HEK293 (cell line): ENCODE measurements at regions not wholly inside any gene's neighbourhood (a gene's known extent, or its start where the extent isn't known, plus 50 kb on each side); places are given as distances from the start of the nearest gene placed in this dataset.

Experiments used
- CTCF ChIA-PET: fragments of 350-600 bp; formaldehyde crosslinking; extraction: SDS; loops from one replicate; lab custom pipeline; 2021; ENCODE audit warnings: antibody characterized with exemption; lab: Yijun Ruan, JAX
- POLR2A ChIA-PET: fragments of 300-600 bp; formaldehyde crosslinking; extraction: SDS; loops from one replicate; lab custom pipeline; 2020; ENCODE audit warnings: antibody characterized with exemption, inconsistent platforms; lab: Yijun Ruan, JAX
- H3K27ac ChIP-seq: fragments of 200-500 bp; sonication (Bioruptor generic); 2 replicates; pipeline ENCODE4 v1.5.1; 2014; ENCODE audit warnings: low read depth, low read length, control low read depth, inconsistent platforms; ENCODE audit errors: extremely low read depth
- H3K36me3 ChIP-seq, 2 experiments: fragments of 200-500 bp in 1 of 2; sonication (Bioruptor generic) in 1 of 2; 1 replicate in 1 of 2; 2 replicates in 1 of 2; pipeline ENCODE4 v1.5.1; 2014 to 2017; ENCODE audit warnings: inconsistent platforms in 2 of 2, low read length in 2 of 2; ENCODE audit not compliant: control insufficient read depth in 2 of 2, insufficient read depth in 1 of 2
- H3K4me1 ChIP-seq: fragments of 200-500 bp; sonication (Bioruptor generic); 2 replicates; pipeline ENCODE4 v1.5.1; 2014; ENCODE audit warnings: mild to moderate bottlenecking, low read length, inconsistent platforms; ENCODE audit not compliant: control insufficient read depth, insufficient read depth
- H3K4me3 ChIP-seq: 2 replicates; pipeline ENCODE4 v1.5.1; 2011; ENCODE audit warnings: low read depth, mild to moderate bottlenecking, control low read depth, low read length, moderate library complexity
- H3K9me3 ChIP-seq: fragments of 200-500 bp; sonication (Bioruptor generic); 2 replicates; pipeline ENCODE4 v1.5.1; 2014; ENCODE audit warnings: low read depth, low read length, inconsistent platforms; ENCODE audit not compliant: control insufficient read depth, insufficient read depth
- HOXD13 ChIP-seq: sonication (generic); formaldehyde crosslinking; IDR thresholded peaks from 2 replicates; pipeline ENCODE4 v1.8.0; 2022; ENCODE audit warnings: missing genetic modification reagents, borderline replicate concordance
- SP2 ChIP-seq: fragments of 450-650 bp; formaldehyde crosslinking; IDR thresholded peaks from 2 replicates; pipeline ENCODE4 v1.5.1; 2016; ENCODE audit warnings: missing biosample characterization, missing genetic modification characterization
- ZBTB48 ChIP-seq: fragments of 450-650 bp; formaldehyde crosslinking; IDR thresholded peaks from 2 replicates; pipeline ENCODE4 v1.5.1; 2016; ENCODE audit warnings: missing biosample characterization, missing genetic modification characterization
- ZFHX2 ChIP-seq: fragments of 450-650 bp; formaldehyde crosslinking; conservative IDR thresholded peaks from 2 replicates; pipeline ENCODE4 v1.5.1; 2016; ENCODE audit warnings: missing biosample characterization, missing genetic modification characterization
- ZNF114 ChIP-seq: fragments of 450-650 bp; formaldehyde crosslinking; IDR thresholded peaks from 2 replicates; pipeline ENCODE4 v1.5.0; 2017; ENCODE audit warnings: missing biosample characterization, missing genetic modification characterization
- ZNF140 ChIP-seq: fragments of 450-650 bp; formaldehyde crosslinking; IDR thresholded peaks from 2 replicates; pipeline ENCODE4 v1.5.1; 2016; ENCODE audit warnings: missing biosample characterization, missing genetic modification characterization
- ZNF16 ChIP-seq: fragments of 450-650 bp; formaldehyde crosslinking; IDR thresholded peaks from 2 replicates; pipeline ENCODE4 v1.5.1; 2016; ENCODE audit warnings: low read depth, missing biosample characterization, missing genetic modification characterization
- ZNF174 ChIP-seq: fragments of 450-650 bp; formaldehyde crosslinking; IDR thresholded peaks from 2 replicates; pipeline ENCODE4 v1.5.0; 2017; ENCODE audit warnings: missing biosample characterization, mild to moderate bottlenecking, missing genetic modification characterization
- ZNF239 ChIP-seq: fragments of 450-650 bp; formaldehyde crosslinking; IDR thresholded peaks from 2 replicates; pipeline ENCODE4 v1.5.1; 2016; ENCODE audit warnings: missing biosample characterization, missing genetic modification characterization
- ZNF302 ChIP-seq: fragments of 450-650 bp; formaldehyde crosslinking; IDR thresholded peaks from 2 replicates; pipeline ENCODE4 v1.5.1; 2016; ENCODE audit warnings: missing biosample characterization, missing genetic modification characterization, low read depth
- ZNF341 ChIP-seq: fragments of 450-650 bp; formaldehyde crosslinking; IDR thresholded peaks from 2 replicates; pipeline ENCODE4; 2016; ENCODE audit warnings: low read depth, missing biosample characterization, missing genetic modification characterization
- ZNF350 ChIP-seq: fragments of 450-650 bp; formaldehyde crosslinking; IDR thresholded peaks from 2 replicates; pipeline ENCODE4 v1.5.0; 2017; ENCODE audit warnings: missing biosample characterization, mild to moderate bottlenecking, missing genetic modification characterization
- ZNF529 ChIP-seq: fragments of 450-650 bp; formaldehyde crosslinking; IDR thresholded peaks from 2 replicates; pipeline ENCODE4 v1.5.1; 2017; ENCODE audit warnings: missing genetic modification characterization, missing biosample characterization; ENCODE audit not compliant: insufficient replicate concordance
- ZNF555 ChIP-seq: fragments of 450-650 bp; formaldehyde crosslinking; conservative IDR thresholded peaks from 2 replicates; pipeline ENCODE4 v1.5.1; 2017; ENCODE audit warnings: missing biosample characterization, mild to moderate bottlenecking, missing genetic modification characterization, inconsistent platforms
- ZNF571 ChIP-seq: fragments of 450-650 bp; formaldehyde crosslinking; IDR thresholded peaks from 2 replicates; pipeline ENCODE4 v1.5.0; 2017; ENCODE audit warnings: missing biosample characterization, missing genetic modification characterization
- ZNF610 ChIP-seq: fragments of 450-650 bp; formaldehyde crosslinking; IDR thresholded peaks from 2 replicates; pipeline ENCODE4 v1.5.1; 2016; ENCODE audit warnings: missing biosample characterization, missing genetic modification characterization, borderline replicate concordance
- ZNF701 ChIP-seq: fragments of 450-650 bp; formaldehyde crosslinking; IDR thresholded peaks from 2 replicates; pipeline ENCODE4 v1.5.1; 2016; ENCODE audit warnings: missing biosample characterization, missing genetic modification characterization
- ZSCAN23 ChIP-seq: fragments of 450-650 bp; formaldehyde crosslinking; IDR thresholded peaks from 2 replicates; pipeline ENCODE4 v1.5.1; 2016; ENCODE audit warnings: missing biosample characterization, missing genetic modification characterization
- ZSCAN5A ChIP-seq: fragments of 450-650 bp; formaldehyde crosslinking; IDR thresholded peaks from 2 replicates; pipeline ENCODE4 v1.5.1; 2016; ENCODE audit warnings: missing biosample characterization, missing genetic modification characterization
- TF ChIP-seq, protein P1 (sequence below): IDR thresholded peaks from 2 replicates; pipeline ENCODE4 v1.6.1; 2011; ENCODE audit warnings: mild to moderate bottlenecking, low read depth, low read length, borderline replicate concordance
- TF ChIP-seq, protein P2 (sequence below): fragments of 450-650 bp; formaldehyde crosslinking; conservative IDR thresholded peaks from 2 replicates; pipeline ENCODE4 v1.5.1; 2016; ENCODE audit warnings: low read depth, missing biosample characterization, missing genetic modification characterization
- TF ChIP-seq, protein P3 (sequence below): fragments of 450-650 bp; formaldehyde crosslinking; IDR thresholded peaks from 2 replicates; pipeline ENCODE4 v1.5.1; 2017; ENCODE audit warnings: missing biosample characterization, missing genetic modification characterization

DNA sequence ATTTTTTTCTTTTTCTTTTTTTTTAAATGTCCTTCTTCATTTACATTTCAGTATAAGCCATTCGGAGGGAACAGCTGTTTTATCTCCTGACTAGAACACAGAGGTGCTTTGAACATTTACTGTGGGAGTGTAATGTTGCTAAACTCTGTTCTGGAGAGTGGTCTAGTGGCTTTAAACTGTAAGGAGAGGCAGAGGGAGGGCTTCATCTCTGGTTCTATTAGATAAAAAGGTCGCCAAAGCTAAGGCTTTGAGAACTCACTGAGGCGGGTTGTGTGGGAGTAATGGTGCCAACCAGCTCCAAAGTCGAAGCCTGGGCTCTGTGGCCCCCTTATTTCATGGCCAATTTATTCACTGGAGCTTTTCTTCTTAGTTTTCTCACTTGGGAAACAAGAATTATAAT, 133.2 kb downstream of the ANXA2 start:
- H3K27ac ChIP-seq: no peak overlapping the region
- TF ChIP-seq ZNF239 (tag by site-specific recombination) (no peak), ZNF174 (no peak), ZNF701 (tag by site-specific recombination) (no peak), ZBTB48 (no peak)
- TF ChIP-seq, protein P1, sequence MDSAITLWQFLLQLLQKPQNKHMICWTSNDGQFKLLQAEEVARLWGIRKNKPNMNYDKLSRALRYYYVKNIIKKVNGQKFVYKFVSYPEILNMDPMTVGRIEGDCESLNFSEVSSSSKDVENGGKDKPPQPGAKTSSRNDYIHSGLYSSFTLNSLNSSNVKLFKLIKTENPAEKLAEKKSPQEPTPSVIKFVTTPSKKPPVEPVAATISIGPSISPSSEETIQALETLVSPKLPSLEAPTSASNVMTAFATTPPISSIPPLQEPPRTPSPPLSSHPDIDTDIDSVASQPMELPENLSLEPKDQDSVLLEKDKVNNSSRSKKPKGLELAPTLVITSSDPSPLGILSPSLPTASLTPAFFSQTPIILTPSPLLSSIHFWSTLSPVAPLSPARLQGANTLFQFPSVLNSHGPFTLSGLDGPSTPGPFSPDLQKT: no peak
- H3K4me3 ChIP-seq: no peak overlapping the region
- ChIA-PET CTCF (interaction anchor here (0.6 to 1.2 kb wide), 3 partner anchors 13 to 63 kb away, joined by 3 to 4 read pairs (median 4); no protein-coding TSS in a partner anchor), POLR2A (no interaction called here)
- no peaks in the 10 kb centered on the region for H3K36me3 ChIP-seq
- no peaks in the 10 kb centered on the region for H3K9me3 ChIP-seq
- no peaks in the 10 kb centered on the region for H3K4me1 ChIP-seq

DNA sequence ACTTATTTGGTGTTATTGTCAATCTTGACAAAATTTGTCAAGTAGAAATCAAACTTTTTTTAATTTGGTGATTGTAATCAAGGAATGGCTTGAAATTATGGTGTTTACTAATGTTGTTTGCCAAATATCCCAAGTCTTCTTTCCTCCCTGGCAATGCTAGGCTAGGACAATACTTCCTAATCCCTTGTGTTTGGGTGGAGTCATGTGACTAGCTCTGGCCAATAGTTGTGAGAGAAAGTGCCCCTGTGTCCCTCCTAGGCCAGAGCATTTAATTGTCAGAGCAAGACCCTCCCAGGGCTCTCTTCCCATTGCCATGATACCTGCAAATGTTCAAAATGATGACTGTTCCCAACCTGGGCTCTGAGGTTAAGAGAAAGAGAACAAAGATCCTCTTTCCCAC, 132.7 kb downstream of the ANXA2 start:
- Histone ChIP-seq H3K4me1 (no peaks in the 10 kb centered on the region), H3K9me3 (no peaks in the 10 kb centered on the region), H3K27ac (no peak overlapping the region), H3K36me3 (no peaks in the 10 kb centered on the region), H3K4me3 (no peak overlapping the region)
- POLR2A ChIA-PET: interaction anchor here (0.7 kb wide), 1 partner anchor 54 kb away, joined by 4 read pairs; no protein-coding TSS in a partner anchor
- no peak for TF ChIP-seq ZNF350 (tag by site-specific recombination)
- TF ChIP-seq, protein P2, sequence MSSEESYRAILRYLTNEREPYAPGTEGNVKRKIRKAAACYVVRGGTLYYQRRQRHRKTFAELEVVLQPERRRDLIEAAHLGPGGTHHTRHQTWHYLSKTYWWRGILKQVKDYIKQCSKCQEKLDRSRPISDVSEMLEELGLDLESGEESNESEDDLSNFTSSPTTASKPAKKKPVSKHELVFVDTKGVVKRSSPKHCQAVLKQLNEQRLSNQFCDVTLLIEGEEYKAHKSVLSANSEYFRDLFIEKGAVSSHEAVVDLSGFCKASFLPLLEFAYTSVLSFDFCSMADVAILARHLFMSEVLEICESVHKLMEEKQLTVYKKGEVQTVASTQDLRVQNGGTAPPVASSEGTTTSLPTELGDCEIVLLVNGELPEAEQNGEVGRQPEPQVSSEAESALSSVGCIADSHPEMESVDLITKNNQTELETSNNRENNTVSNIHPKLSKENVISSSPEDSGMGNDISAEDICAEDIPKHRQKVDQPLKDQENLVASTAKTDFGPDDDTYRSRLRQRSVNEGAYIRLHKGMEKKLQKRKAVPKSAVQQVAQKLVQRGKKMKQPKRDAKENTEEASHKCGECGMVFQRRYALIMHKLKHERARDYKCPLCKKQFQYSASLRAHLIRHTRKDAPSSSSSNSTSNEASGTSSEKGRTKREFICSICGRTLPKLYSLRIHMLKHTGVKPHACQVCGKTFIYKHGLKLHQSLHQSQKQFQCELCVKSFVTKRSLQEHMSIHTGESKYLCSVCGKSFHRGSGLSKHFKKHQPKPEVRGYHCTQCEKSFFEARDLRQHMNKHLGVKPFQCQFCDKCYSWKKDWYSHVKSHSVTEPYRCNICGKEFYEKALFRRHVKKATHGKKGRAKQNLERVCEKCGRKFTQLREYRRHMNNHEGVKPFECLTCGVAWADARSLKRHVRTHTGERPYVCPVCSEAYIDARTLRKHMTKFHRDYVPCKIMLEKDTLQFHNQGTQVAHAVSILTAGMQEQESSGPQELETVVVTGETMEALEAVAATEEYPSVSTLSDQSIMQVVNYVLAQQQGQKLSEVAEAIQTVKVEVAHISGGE (tag by site-specific recombination): no peak
- TF ChIP-seq ZNF140 (tag by site-specific recombination): no peak
- TF ChIP-seq ZNF302 (tag by site-specific recombination): no peak
- TF ChIP-seq, protein P3, sequence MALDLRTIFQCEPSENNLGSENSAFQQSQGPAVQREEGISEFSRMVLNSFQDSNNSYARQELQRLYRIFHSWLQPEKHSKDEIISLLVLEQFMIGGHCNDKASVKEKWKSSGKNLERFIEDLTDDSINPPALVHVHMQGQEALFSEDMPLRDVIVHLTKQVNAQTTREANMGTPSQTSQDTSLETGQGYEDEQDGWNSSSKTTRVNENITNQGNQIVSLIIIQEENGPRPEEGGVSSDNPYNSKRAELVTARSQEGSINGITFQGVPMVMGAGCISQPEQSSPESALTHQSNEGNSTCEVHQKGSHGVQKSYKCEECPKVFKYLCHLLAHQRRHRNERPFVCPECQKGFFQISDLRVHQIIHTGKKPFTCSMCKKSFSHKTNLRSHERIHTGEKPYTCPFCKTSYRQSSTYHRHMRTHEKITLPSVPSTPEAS: no peak
- TF ChIP-seq, protein P1: no peak
- no peak for TF ChIP-seq ZNF571 (tag by site-specific recombination)
- TF ChIP-seq ZNF114: no peak
- TF ChIP-seq HOXD13 (CRISPR knock-in tag): no peak
- TF ChIP-seq ZSCAN23 (tag by site-specific recombination): no peak
- no peak for TF ChIP-seq ZNF341 (tag by site-specific recombination)
- CTCF ChIA-PET: no interaction called here

- Histone ChIP-seq H3K4me1 (no peaks in the 10 kb centered on the region), H3K9me3 (no peaks in the 10 kb centered on the region), H3K36me3 (no peaks in the 10 kb centered on the region), H3K4me3 (no peak overlapping the region), H3K27ac (no peak overlapping the region)
- TF ChIP-seq ZNF350 (tag by site-specific recombination) (no peak), ZNF555 (tag by site-specific recombination) (no peak), SP2 (tag by site-specific recombination) (no peak), ZNF16 (no peak), ZSCAN5A (no peak), ZNF529 (tag by site-specific recombination) (no peak), ZNF610 (tag by site-specific recombination) (no peak), ZFHX2 (tag by site-specific recombination) (no peak), ZNF571 (tag by site-specific recombination) (no peak)
- ChIA-PET POLR2A (no interaction called here), CTCF (interaction anchor here (0.6 to 1.7 kb wide), 2 partner anchors 44 to 581 kb away, joined by 4 to 5 read pairs; no protein-coding TSS in a partner anchor)
These were observed 125.2 kb downstream of the ANXA2 start for GRCh38 chr15:60272623-60273022.
